Heart left ventricle (tissue), 16 donors: ENCODE measurements at regions not wholly inside any gene's neighbourhood (a gene's known extent, or its start where the extent isn't known, plus 50 kb on each side); places are given as distances from the start of the nearest gene placed in this dataset.
A peak's percentile ranks its signal among the peaks of the same experiment; 100 is the strongest.
"Not testable (repeated sequence)": the region's sequence is repeated elsewhere in the genome, so short reads cannot be mapped to it uniquely, and the experiment has no call there.

ENCODE experiments used
- ATAC-seq, 4 donors: fragments of 200-7000 bp; cut with Tn5 transposase; one replicate each; pipeline ENCODE4 v1.9.1; 2020 to 2022; ENCODE audit warnings: moderate library complexity in 4 of 4, mild to moderate bottlenecking in 3 of 4, moderate number of reproducible peaks in 1 of 4
- DNase-seq, 5 donors: peaks; one replicate each; pipeline ENCODE4 v3.0.0-alpha.2; 2020
- H3K27ac ChIP-seq, 12 donors: fragments of 200-600 bp; sonication (generic) in 4 of 12; one replicate each; pipeline versions ENCODE4 v1.5.0 to v1.8.0; 2016 to 2022; ENCODE audit warnings: mild to moderate bottlenecking in 2 of 12
- H3K27me3 ChIP-seq, 9 donors: fragments of 200-600 bp; sonication (generic) in 2 of 9; one replicate each; pipeline versions ENCODE4 v1.5.1 to v1.8.0; 2016 to 2022; ENCODE audit warnings: mild to moderate bottlenecking in 3 of 9
- H3K36me3 ChIP-seq, 9 donors: fragments of 200-600 bp; sonication (generic) in 2 of 9; one replicate each; pipeline versions ENCODE4 v1.5.0 to v1.8.0; 2018 to 2022; ENCODE audit warnings: mild to moderate bottlenecking in 2 of 9
- H3K4me1 ChIP-seq, 12 donors: fragments of 200-600 bp; sonication (generic) in 4 of 12; one replicate each; pipeline versions ENCODE4 v1.5.0 to v1.8.0; 2016 to 2022; ENCODE audit warnings: mild to moderate bottlenecking in 3 of 12
- H3K4me3 ChIP-seq, 12 donors: fragments of 200-600 bp; sonication (generic) in 4 of 12; one replicate each; pipeline versions ENCODE4 v1.5.0 to v1.8.0; 2017 to 2022; ENCODE audit warnings: mild to moderate bottlenecking in 9 of 12, moderate library complexity in 4 of 12
- H3K9me3 ChIP-seq, 12 donors: fragments of 200-600 bp; sonication (generic) in 4 of 12; one replicate each; pipeline versions ENCODE4 v1.5.0 to v1.8.0; 2016 to 2022; ENCODE audit warnings: mild to moderate bottlenecking in 1 of 12
- CTCF ChIP-seq, 12 donors: fragments of 200-600 bp; sonication (generic) in 4 of 12; IDR thresholded peaks; one replicate each; pipeline versions ENCODE4 v1.5.0 to v1.8.0; 2018 to 2022; ENCODE audit warnings: antibody characterized with exemption in 12 of 12, mild to moderate bottlenecking in 5 of 12
- POLR2A ChIP-seq, 2 donors: fragments of 450-650 bp; IDR thresholded peaks; one replicate each; pipeline ENCODE4 v1.6.1; 2017; ENCODE audit warnings: antibody characterized with exemption in 2 of 2, mild to moderate bottlenecking in 2 of 2, moderate library complexity in 2 of 2
- WGBS, 4 donors: extraction: QIAGEN DNeasy Blood & Tissue Kit in 2 of 4; methylation state at CpG; one replicate each; pipeline versions ENCODE4 v1.1.5 to v1.1.7; 2013 to 2018; 5-methylcytosine and 5-hydroxymethylcytosine counted together
- intact Hi-C, 10 donors: fragments of 100-400 bp; cut with DNase I; formaldehyde crosslinking; loops; one replicate each; pipeline versions ENCODE4 v1.11.1 to v1.14.2; 2022
- donor health status: ischemic (EF 13 %, LVEDD 7.1; RV severe dilation, severe dysfunction).
- donor health status: healthy with polysubstance abuse.
- donor health status: DM: no; HTN: yes; CAD: no.
- donor health status: DM: no; HTN: no; CAD: no.
- donor health status: ischemic (EF 25% LVEDD 6.9; RV normal size, moderate dysfunction).
- donor health status: ischemic (EF 25% LVEDD 5.7; RV mildly dilated, moderate dysfunction).
- donor health status: healthy.
- donor health status: DM: yes; HTN: yes; CAD: no.
- donor health status: ischemic (EF 35%, LVEDD 5.7; RV mildly dilated, moderate dysfunction).
- donor health status: nonischemic (EF 11% LVEDD 7.7; RV severe dilation, severe dysfunction).
- donor health status: DM: yes; HTN: yes; CAD: no.
- donor health status: PGD.
- donor health status: ischemic (EF 29% LVEDD 5.4; RV normal size, mild dysfunction).
- donor health status: nonischemic (EF 23%, LVEDD 6.1; RV moderate dilation, normal function).

GRCh38 chr2:181737302-181737701 lies 57.0 kb upstream of the NEUROD1 start:
- H3K27ac ChIP-seq, intact Hi-C loops, H3K9me3 ChIP-seq, H3K27me3 ChIP-seq, ATAC-seq, H3K36me3 ChIP-seq, H3K4me3 ChIP-seq, H3K4me1 ChIP-seq, DNase-seq: not testable (repeated sequence)
- 72 to 77% (median 74%) methylated on average over 5 of the region's 5 CpGs for WGBS, 4 donors

GRCh38 chr2:181738074-181738473 lies 57.8 kb upstream of the NEUROD1 start:
- H3K36me3 ChIP-seq, result no peaks in the 10 kb centered on the region
- intact Hi-C loops, result no loop called here

GRCh38 chr2:181738563-181738962 lies 58.2 kb upstream of the NEUROD1 start:
- ATAC-seq (no peak), DNase-seq (no peak)
- Histone ChIP-seq H3K9me3 (peaks cover 0 to 6% (median 0%) of the 10 kb centered on the region in 12 donors), H3K27ac (no peak overlapping the region), H3K27me3 (no peaks in the 10 kb centered on the region), H3K4me3 (no peak overlapping the region), H3K4me1 (peaks cover 0 to 6% (median 0%) of the 10 kb centered on the region in 12 donors), H3K36me3 (no peaks in the 10 kb centered on the region)
- WGBS, 4 donors, result 83 to 89% (median 84%) methylated on average over 4 of the region's 4 CpGs
- no peak for TF ChIP-seq POLR2A (IDR thresholded peaks at IDR 0.05)
- no peak for TF ChIP-seq CTCF (IDR thresholded peaks at IDR 0.05)
- intact Hi-C loops, result no loop called here

More at GRCh38 chr2:181738074-181738473, 57.8 kb upstream of the NEUROD1 start:
- Histone ChIP-seq H3K27ac (no peak overlapping the region), H3K4me3 (no peak overlapping the region), H3K9me3 (peaks cover 0 to 6% (median 0%) of the 10 kb centered on the region in 12 donors), H3K4me1 (peaks cover 0 to 5% (median 0%) of the 10 kb centered on the region in 12 donors), H3K27me3 (no peaks in the 10 kb centered on the region)
- TF ChIP-seq POLR2A (IDR thresholded peaks at IDR 0.05), result no peak
- peak in 2 of 12 donors; percentile 7 to 9 for TF ChIP-seq CTCF (IDR thresholded peaks at IDR 0.05)
- 30 to 41% (median 33%) methylated on average over 2 of the region's 2 CpGs for WGBS, 4 donors
- ATAC-seq (no peak), DNase-seq (no peak)

- no peak overlapping the region for H3K4me3 ChIP-seq
- intact Hi-C loops, result loop anchor here (1.0 to 10.0 kb wide), 15 partner anchors 146 to 913 kb away; no protein-coding TSS in a partner anchor
- TF ChIP-seq CTCF (IDR thresholded peaks at IDR 0.05), result no peak
- no peak for TF ChIP-seq POLR2A (IDR thresholded peaks at IDR 0.05)
- H3K4me1 ChIP-seq, result peaks cover 0 to 6% (median 0%) of the 10 kb centered on the region in 12 donors
- no peaks in the 10 kb centered on the region for H3K36me3 ChIP-seq
- peaks cover 0 to 4% (median 0%) of the 10 kb centered on the region in 12 donors for H3K9me3 ChIP-seq
- 19 to 31% (median 24%) methylated on average over 1 of the region's 1 CpG for WGBS, 4 donors
- DNase-seq (no peak), ATAC-seq (no peak)
- H3K27me3 ChIP-seq, result no peaks in the 10 kb centered on the region
- no peak overlapping the region for H3K27ac ChIP-seq
These were observed 61.4 kb upstream of the NEUROD1 start for GRCh38 chr2:181741756-181742155.

GRCh38 chr2:181742361-181742760 lies 62.0 kb upstream of the NEUROD1 start:
- intact Hi-C loops, result loop anchor here (1.0 to 10.0 kb wide), 15 partner anchors 145 to 912 kb away; no protein-coding TSS in a partner anchor
- DNase-seq (no peak), ATAC-seq (no peak)
- Histone ChIP-seq H3K27me3 (no peaks in the 10 kb centered on the region), H3K36me3 (no peaks in the 10 kb centered on the region), H3K9me3 (peaks cover 0 to under 1% (median 0%) of the 10 kb centered on the region in 12 donors), H3K27ac (no peak overlapping the region), H3K4me1 (peaks cover 0 to 6% (median 0%) of the 10 kb centered on the region in 12 donors), H3K4me3 (no peak overlapping the region)
- TF ChIP-seq POLR2A (IDR thresholded peaks at IDR 0.05) (no peak), CTCF (IDR thresholded peaks at IDR 0.05) (no peak)
- WGBS, 4 donors, result 41 to 44% (median 43%) methylated on average over 3 of the region's 3 CpGs
